KMS-11 (cell line): ENCODE measurements at regions not wholly inside any gene's neighbourhood (a gene's known extent, or its start where the extent isn't known, plus 50 kb on each side); places are given as distances from the start of the nearest gene placed in this dataset.
"Not testable (repeated sequence)": the region's sequence is repeated elsewhere in the genome, so short reads cannot be mapped to it uniquely, and the experiment has no call there.

Experiments used
- H2AFZ ChIP-seq: fragments of 200-600 bp; sonication (generic); 2 replicates; pipeline ENCODE4 v1.6.1; 2016; ENCODE audit warnings: antibody characterized with exemption, mixed run types, low read depth
- H3K27ac ChIP-seq: fragments of 200-600 bp; sonication (generic); 2 replicates; pipeline ENCODE4 v1.6.1; 2016; ENCODE audit warnings: mild to moderate bottlenecking, mixed run types
- H3K27me3 ChIP-seq: fragments of 200-600 bp; sonication (generic); 2 replicates; pipeline ENCODE4 v1.6.1; 2017; ENCODE audit warnings: mild to moderate bottlenecking, low read depth, mixed run types, moderate library complexity; ENCODE audit not compliant: insufficient read depth
- H3K36me3 ChIP-seq: fragments of 200-600 bp; sonication (generic); 2 replicates; pipeline ENCODE4 v1.6.1; 2017; ENCODE audit warnings: mild to moderate bottlenecking, mixed run types; ENCODE audit not compliant: insufficient read depth
- H3K4me1 ChIP-seq: fragments of 200-600 bp; sonication (generic); 2 replicates; pipeline ENCODE4 v1.6.1; 2016; ENCODE audit warnings: mild to moderate bottlenecking, low read depth, mixed run types; ENCODE audit not compliant: poor library complexity, severe bottlenecking
- H3K4me2 ChIP-seq: fragments of 200-600 bp; sonication (generic); 2 replicates; pipeline ENCODE4 v1.7.0; 2016; ENCODE audit warnings: mild to moderate bottlenecking, mixed run types
- H3K4me3 ChIP-seq: fragments of 200-600 bp; sonication (generic); IDR thresholded peaks from 2 replicates; pipeline ENCODE4 v1.6.1; 2017; ENCODE audit warnings: low read depth, low read length, mixed read lengths; ENCODE audit not compliant: insufficient read depth
- H3K79me2 ChIP-seq: fragments of 200-600 bp; sonication (generic); 2 replicates; pipeline ENCODE4 v1.6.1; 2016; ENCODE audit warnings: low read depth, mixed run types; ENCODE audit not compliant: insufficient read depth
- H3K9ac ChIP-seq: fragments of 200-600 bp; sonication (generic); 2 replicates; pipeline ENCODE4 v1.6.1; 2016; ENCODE audit warnings: mild to moderate bottlenecking, mixed run types
- H4K20me1 ChIP-seq: fragments of 200-600 bp; sonication (generic); 2 replicates; pipeline ENCODE4 v1.6.1; 2016; ENCODE audit warnings: mild to moderate bottlenecking, mixed run types; ENCODE audit not compliant: insufficient read depth
- CTCF ChIP-seq: fragments of 200-600 bp; sonication (generic); conservative IDR thresholded peaks from 2 replicates; pipeline ENCODE4 v1.6.1; 2017; ENCODE audit warnings: low read depth, mild to moderate bottlenecking, antibody characterized with exemption, low read length, moderate library complexity, mixed read lengths

- no peaks in the 10 kb centered on the region for H4K20me1 ChIP-seq
- no peaks in the 10 kb centered on the region for H3K79me2 ChIP-seq
- H3K4me1 ChIP-seq = no peaks in the 10 kb centered on the region
- no peak for TF ChIP-seq CTCF
- H3K9ac ChIP-seq = no peak overlapping the region
- H3K27me3 ChIP-seq = peaks cover 80% of the 10 kb centered on the region
- no peak overlapping the region for H3K4me3 ChIP-seq
- H2AFZ ChIP-seq = no peak overlapping the region
- H3K4me2 ChIP-seq = no peak overlapping the region
- H3K27ac ChIP-seq = no peak overlapping the region
- no peaks in the 10 kb centered on the region for H3K36me3 ChIP-seq
Observed at GRCh38 chr20:50360218-50360672, 149.9 kb upstream of the PTPN1 start.

GRCh38 chr20:50360921-50361320, 149.3 kb upstream of the PTPN1 start:
- no peak overlapping the region for H3K4me3 ChIP-seq
- H4K20me1 ChIP-seq = no peaks in the 10 kb centered on the region
- H3K4me1 ChIP-seq = no peaks in the 10 kb centered on the region
- TF ChIP-seq CTCF = no peak
- no peak overlapping the region for H3K27ac ChIP-seq
- peaks cover 76% of the 10 kb centered on the region for H3K27me3 ChIP-seq
- no peaks in the 10 kb centered on the region for H3K79me2 ChIP-seq
- H3K36me3 ChIP-seq = no peaks in the 10 kb centered on the region
- H3K9ac ChIP-seq = no peak overlapping the region
- no peak overlapping the region for H3K4me2 ChIP-seq
- H2AFZ ChIP-seq = no peak overlapping the region

GRCh38 chr20:50362177-50362576, 148.0 kb upstream of the PTPN1 start:
- H3K4me1 ChIP-seq, H3K27ac ChIP-seq, H3K4me3 ChIP-seq, H2AFZ ChIP-seq, H3K79me2 ChIP-seq, H3K4me2 ChIP-seq, H3K9ac ChIP-seq, H3K36me3 ChIP-seq, H4K20me1 ChIP-seq: not testable (repeated sequence)
- H3K27me3 ChIP-seq = peaks cover 69% of the 10 kb centered on the region

GRCh38 chr20:50363027-50363426, 147.2 kb upstream of the PTPN1 start:
- H3K27me3 ChIP-seq = peaks cover 66% of the 10 kb centered on the region
- no peak overlapping the region for H2AFZ ChIP-seq
- H4K20me1 ChIP-seq = no peaks in the 10 kb centered on the region
- H3K4me1 ChIP-seq = no peaks in the 10 kb centered on the region
- H3K9ac ChIP-seq = no peak overlapping the region
- no peak for TF ChIP-seq CTCF
- no peak overlapping the region for H3K4me3 ChIP-seq
- no peaks in the 10 kb centered on the region for H3K79me2 ChIP-seq
- H3K27ac ChIP-seq = no peak overlapping the region
- H3K4me2 ChIP-seq = no peak overlapping the region
- no peaks in the 10 kb centered on the region for H3K36me3 ChIP-seq

GRCh38 chr20:50363479-50363878, 146.7 kb upstream of the PTPN1 start:
- no peaks in the 10 kb centered on the region for H3K4me1 ChIP-seq
- H3K79me2 ChIP-seq = no peaks in the 10 kb centered on the region
- H3K27ac ChIP-seq = no peak overlapping the region
- no peaks in the 10 kb centered on the region for H4K20me1 ChIP-seq
- no peak overlapping the region for H2AFZ ChIP-seq
- H3K9ac ChIP-seq = no peak overlapping the region
- H3K4me2 ChIP-seq = no peak overlapping the region
- no peaks in the 10 kb centered on the region for H3K36me3 ChIP-seq
- no peak for TF ChIP-seq CTCF
- peaks cover 66% of the 10 kb centered on the region for H3K27me3 ChIP-seq
- no peak overlapping the region for H3K4me3 ChIP-seq
